Uterus (tissue), 3 donors: ENCODE measurements at regions not wholly inside any gene's neighbourhood (a gene's known extent, or its start where the extent isn't known, plus 50 kb on each side); places are given as distances from the start of the nearest gene placed in this dataset.

Experiments used
- DNase-seq, 2 donors: peaks; one replicate each; pipeline ENCODE4 v3.0.0-alpha.2; 2019 to 2020
- H3K27ac ChIP-seq, 2 donors: fragments of 200-600 bp; sonication (generic); 1 replicate in 1 of 2; 2 replicates in 1 of 2; pipeline ENCODE4 v1.5.1; 2016 to 2018
- H3K27me3 ChIP-seq, 2 donors: fragments of 200-600 bp; sonication (generic); one replicate each; pipeline ENCODE4 v1.5.1; 2018 to 2019; ENCODE audit warnings: control low read depth in 1 of 2
- H3K36me3 ChIP-seq, 2 donors: fragments of 200-600 bp; sonication (generic); one replicate each; pipeline ENCODE4 v1.5.1; 2019; ENCODE audit warnings: control low read depth in 1 of 2
- H3K4me1 ChIP-seq, 2 donors: fragments of 200-600 bp; sonication (generic); one replicate each; pipeline ENCODE4 v1.5.1; 2018 to 2019; ENCODE audit warnings: control low read depth in 1 of 2
- H3K4me3 ChIP-seq, 2 donors: fragments of 200-600 bp; sonication (generic); 1 replicate in 1 of 2; 2 replicates in 1 of 2; pipeline ENCODE4 v1.5.1; 2018 to 2019; ENCODE audit warnings: mild to moderate bottlenecking in 1 of 2
- H3K9me3 ChIP-seq, 2 donors: fragments of 200-600 bp; sonication (generic); one replicate each; pipeline ENCODE4 v1.5.1; 2019; ENCODE audit warnings: control low read depth in 1 of 2
- POLR2A ChIP-seq, 2 donors: fragments of 450-650 bp; IDR thresholded peaks; one replicate each; pipeline ENCODE4 v1.6.1; 2016; ENCODE audit warnings: antibody characterized with exemption in 2 of 2, mild to moderate bottlenecking in 1 of 2, moderate library complexity in 1 of 2
- intact Hi-C: fragments of 100-400 bp; cut with DNase I; formaldehyde crosslinking; loops from one replicate; pipeline ENCODE4 v1.15.1; 2023; ENCODE audit warnings: low total_unique reads
- TF ChIP-seq, protein P1 (sequence below), 4 experiments: fragments of 200-600 bp in 2 of 4; fragments of 450-650 bp in 2 of 4; sonication (generic) in 2 of 4; IDR thresholded peaks; one replicate each; pipeline ENCODE4 v1.5.1; 2016 to 2019; ENCODE audit warnings: antibody characterized with exemption in 4 of 4, mild to moderate bottlenecking in 2 of 4, moderate library complexity in 1 of 4
- donor health status: DM: yes; HTN: yes; CAD: no.

DNA sequence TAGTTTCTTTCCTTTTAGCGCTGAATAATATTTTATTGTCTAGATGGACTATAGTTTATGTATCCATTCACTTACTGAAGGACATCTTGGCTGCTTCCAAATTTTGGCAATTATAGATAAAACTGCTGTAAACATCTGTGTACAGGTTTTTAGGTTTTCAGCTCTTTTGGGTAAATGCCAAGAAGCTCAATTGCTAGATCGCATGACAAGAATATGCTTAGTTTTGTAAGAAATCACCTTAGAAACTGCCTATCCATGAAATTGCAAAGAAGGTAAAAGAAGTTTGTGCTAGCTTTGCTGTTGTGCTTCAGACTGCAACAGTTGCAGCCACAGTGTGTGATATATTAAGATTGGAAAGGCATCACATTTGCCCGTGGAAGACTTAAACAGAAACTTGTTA lies 103.2 kb upstream of the TNS3 start:
- no peaks in the 10 kb centered on the region for H3K4me1 ChIP-seq
- no peak for DNase-seq
- no peaks in the 10 kb centered on the region for H3K9me3 ChIP-seq
- no peaks in the 10 kb centered on the region for H3K27me3 ChIP-seq
- no peak overlapping the region for H3K27ac ChIP-seq
- no peaks in the 10 kb centered on the region for H3K36me3 ChIP-seq
- TF ChIP-seq, protein P1, sequence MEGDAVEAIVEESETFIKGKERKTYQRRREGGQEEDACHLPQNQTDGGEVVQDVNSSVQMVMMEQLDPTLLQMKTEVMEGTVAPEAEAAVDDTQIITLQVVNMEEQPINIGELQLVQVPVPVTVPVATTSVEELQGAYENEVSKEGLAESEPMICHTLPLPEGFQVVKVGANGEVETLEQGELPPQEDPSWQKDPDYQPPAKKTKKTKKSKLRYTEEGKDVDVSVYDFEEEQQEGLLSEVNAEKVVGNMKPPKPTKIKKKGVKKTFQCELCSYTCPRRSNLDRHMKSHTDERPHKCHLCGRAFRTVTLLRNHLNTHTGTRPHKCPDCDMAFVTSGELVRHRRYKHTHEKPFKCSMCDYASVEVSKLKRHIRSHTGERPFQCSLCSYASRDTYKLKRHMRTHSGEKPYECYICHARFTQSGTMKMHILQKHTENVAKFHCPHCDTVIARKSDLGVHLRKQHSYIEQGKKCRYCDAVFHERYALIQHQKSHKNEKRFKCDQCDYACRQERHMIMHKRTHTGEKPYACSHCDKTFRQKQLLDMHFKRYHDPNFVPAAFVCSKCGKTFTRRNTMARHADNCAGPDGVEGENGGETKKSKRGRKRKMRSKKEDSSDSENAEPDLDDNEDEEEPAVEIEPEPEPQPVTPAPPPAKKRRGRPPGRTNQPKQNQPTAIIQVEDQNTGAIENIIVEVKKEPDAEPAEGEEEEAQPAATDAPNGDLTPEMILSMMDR (IDR thresholded peaks at IDR 0.05), result no peak
- TF ChIP-seq POLR2A (IDR thresholded peaks at IDR 0.05), result no peak
- intact Hi-C loops, result no loop called here
- no peak overlapping the region for H3K4me3 ChIP-seq

DNA sequence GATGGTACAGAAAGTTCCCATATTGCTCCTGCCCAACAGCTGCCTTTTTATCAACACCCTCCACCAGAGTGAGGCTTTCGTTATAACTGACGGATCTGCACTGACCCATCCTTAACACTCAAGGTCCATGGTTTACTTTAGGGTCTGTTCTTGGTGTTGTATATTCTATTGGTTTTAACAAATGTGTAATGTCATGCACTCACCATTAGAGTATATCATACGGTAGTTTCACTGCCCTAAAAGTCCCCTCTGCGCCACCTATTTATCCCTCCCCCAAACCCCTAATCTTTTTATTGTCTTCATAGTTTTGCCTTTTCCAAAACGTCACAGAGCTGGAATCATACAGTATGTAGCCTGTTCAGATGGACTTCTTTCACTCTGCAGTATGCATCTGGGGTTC lies 102.8 kb upstream of the TNS3 start:
- Histone ChIP-seq H3K9me3 (no peaks in the 10 kb centered on the region), H3K27ac (no peak overlapping the region), H3K4me1 (no peaks in the 10 kb centered on the region), H3K27me3 (no peaks in the 10 kb centered on the region), H3K4me3 (no peak overlapping the region), H3K36me3 (no peaks in the 10 kb centered on the region)
- DNase-seq, result no peak
- intact Hi-C loops, result no loop called here
- TF ChIP-seq POLR2A (IDR thresholded peaks at IDR 0.05), result no peak
- TF ChIP-seq, protein P1 (IDR thresholded peaks at IDR 0.05), result no peak

DNA sequence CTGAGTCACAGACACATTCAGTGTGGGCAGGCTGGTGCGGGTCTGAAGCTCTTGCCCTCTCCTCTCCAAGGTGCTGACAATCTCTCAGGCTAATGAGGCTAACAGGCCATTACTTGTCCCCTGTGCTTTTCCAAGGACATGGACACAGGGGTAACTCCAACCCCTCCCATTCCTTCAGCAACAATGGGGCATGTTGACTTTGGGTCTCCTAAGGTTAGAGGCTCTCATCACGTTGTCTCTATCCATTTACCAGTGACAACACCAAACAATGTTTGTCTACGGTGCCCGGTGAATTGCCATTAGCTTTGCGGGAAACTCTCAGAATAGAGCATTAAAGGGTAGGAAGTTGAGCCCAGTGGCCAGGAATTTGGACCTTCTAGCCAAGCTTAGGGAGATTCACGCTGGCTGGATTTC lies 101.6 kb upstream of the TNS3 start:
- Histone ChIP-seq H3K27ac (no peak overlapping the region), H3K4me3 (no peak overlapping the region), H3K36me3 (no peaks in the 10 kb centered on the region), H3K4me1 (no peaks in the 10 kb centered on the region), H3K27me3 (no peaks in the 10 kb centered on the region), H3K9me3 (no peaks in the 10 kb centered on the region)
- no peak for TF ChIP-seq POLR2A (IDR thresholded peaks at IDR 0.05)
- TF ChIP-seq, protein P1 (IDR thresholded peaks at IDR 0.05), result no peak
- intact Hi-C loops, result no loop called here
- no peak for DNase-seq

DNA sequence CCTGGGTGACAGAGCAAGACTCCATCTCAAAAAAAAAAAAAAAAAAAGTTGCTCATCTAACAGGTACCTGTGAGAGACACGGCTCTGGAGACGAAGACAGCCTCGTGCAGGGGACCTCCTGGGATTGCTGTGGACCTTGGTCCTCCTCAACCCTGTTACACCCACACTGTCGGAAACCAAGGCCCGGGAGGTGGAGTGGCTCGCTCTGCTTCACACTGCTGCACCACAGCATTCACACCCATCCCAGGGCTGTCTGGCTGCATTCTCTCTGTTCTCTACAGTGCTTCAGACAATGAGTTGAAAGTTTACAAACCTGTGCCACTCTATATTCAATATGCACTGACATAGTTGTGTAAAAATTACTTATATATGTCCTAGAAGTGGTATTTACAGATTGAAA lies 101.0 kb upstream of the TNS3 start:
- TF ChIP-seq, protein P1 (IDR thresholded peaks at IDR 0.05), result no peak
- no peak for TF ChIP-seq POLR2A (IDR thresholded peaks at IDR 0.05)
- Histone ChIP-seq H3K4me1 (no peaks in the 10 kb centered on the region), H3K36me3 (no peaks in the 10 kb centered on the region), H3K9me3 (no peaks in the 10 kb centered on the region), H3K27ac (no peak overlapping the region), H3K27me3 (no peaks in the 10 kb centered on the region), H3K4me3 (no peak overlapping the region)
- no peak for DNase-seq
- intact Hi-C loops, result no loop called here

DNA sequence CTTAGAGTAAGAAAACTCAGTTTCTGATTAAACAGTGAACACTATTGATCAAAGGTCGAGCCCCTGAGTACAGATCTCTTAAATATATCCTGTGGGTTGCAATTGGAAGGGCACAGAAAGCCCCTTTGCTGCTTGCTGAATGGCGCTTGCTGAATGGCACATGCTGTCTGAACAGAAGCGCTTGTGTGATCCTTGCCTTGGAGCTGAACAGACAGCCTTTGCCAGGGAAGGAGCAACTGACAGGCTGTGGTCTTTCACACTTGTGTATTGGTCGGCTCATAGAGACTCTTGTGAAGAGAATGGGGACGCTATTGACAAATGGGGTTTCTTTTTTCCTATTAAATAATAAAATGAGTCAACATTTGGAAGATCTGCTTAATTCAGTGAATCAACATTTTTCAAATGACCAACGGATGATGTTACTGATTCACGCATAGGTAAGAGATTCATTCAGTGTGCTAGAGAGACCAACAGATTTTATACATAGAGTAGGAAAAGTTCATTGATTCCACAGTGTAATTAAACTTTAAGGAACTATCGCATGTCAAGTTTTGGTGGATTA lies 99.4 kb upstream of the TNS3 start:
- no peak for DNase-seq
- Histone ChIP-seq H3K27ac (no peak overlapping the region), H3K27me3 (no peaks in the 10 kb centered on the region), H3K9me3 (no peaks in the 10 kb centered on the region), H3K4me1 (no peaks in the 10 kb centered on the region), H3K36me3 (no peaks in the 10 kb centered on the region), H3K4me3 (no peak overlapping the region)
- intact Hi-C loops, result no loop called here
- TF ChIP-seq, protein P1 (IDR thresholded peaks at IDR 0.05), result no peak
- no peak for TF ChIP-seq POLR2A (IDR thresholded peaks at IDR 0.05)
